Right ventricle myocardium inferior (tissue), 1 donor: ENCODE measurements at regions not wholly inside any gene's neighbourhood (a gene's known extent, or its start where the extent isn't known, plus 50 kb on each side); places are given as distances from the start of the nearest gene placed in this dataset.
A peak's percentile ranks its signal among the peaks of the same experiment; 100 is the strongest.
"Not testable (repeated sequence)": the region's sequence is repeated elsewhere in the genome, so short reads cannot be mapped to it uniquely, and the experiment has no call there.

Experiments
- ATAC-seq: fragments of 200-7000 bp; cut with Tn5 transposase; one replicate; pipeline ENCODE4 v1.9.1; 2020; ENCODE audit warnings: mild to moderate bottlenecking, moderate library complexity
- DNase-seq: peaks from one replicate; pipeline ENCODE4 v3.0.0; 2021; ENCODE audit errors: missing footprints
- intact Hi-C: fragments of 100-400 bp; cut with DNase I; formaldehyde crosslinking; loops from one replicate; pipeline ENCODE4 v1.11.0; 2022
- donor health status: DM: no; HTN: yes; CAD: no; lungs with severe emphysema.

GRCh38 chr6:169381988-169382387, 128.3 kb upstream of the THBS2 start:
- no peak for ATAC-seq
- DNase-seq, result no peak

DNA sequence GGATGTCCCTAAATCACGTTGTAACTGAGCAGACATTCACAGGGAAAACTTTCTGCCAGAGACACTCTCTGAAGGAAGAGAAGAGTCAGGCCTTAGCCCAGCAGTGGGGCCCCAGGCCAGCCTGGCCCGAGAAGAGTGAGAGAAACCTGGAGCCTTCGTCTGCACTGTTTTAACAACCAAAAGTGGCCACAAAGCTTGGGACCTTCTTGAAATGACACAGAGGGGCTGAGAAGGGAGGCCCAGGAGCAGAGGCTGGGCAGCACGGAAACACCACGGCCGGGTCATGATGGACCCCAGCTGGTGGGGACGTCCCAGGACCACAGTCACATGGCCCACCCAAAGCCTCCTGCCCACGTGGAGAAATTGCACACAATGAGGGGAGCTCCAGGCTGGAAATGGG, 126.8 kb upstream of the THBS2 start:
- no peak for DNase-seq
- ATAC-seq, result no peak
- intact Hi-C loops, result no loop called here

More at GRCh38 chr6:169381988-169382387, 128.3 kb upstream of the THBS2 start:
- intact Hi-C loops, result no loop called here

- intact Hi-C loops, result no loop called here
- DNase-seq, result no peak
- ATAC-seq, result no peak
These were observed 125.9 kb upstream of the THBS2 start for GRCh38 chr6:169379495-169380070.

DNA sequence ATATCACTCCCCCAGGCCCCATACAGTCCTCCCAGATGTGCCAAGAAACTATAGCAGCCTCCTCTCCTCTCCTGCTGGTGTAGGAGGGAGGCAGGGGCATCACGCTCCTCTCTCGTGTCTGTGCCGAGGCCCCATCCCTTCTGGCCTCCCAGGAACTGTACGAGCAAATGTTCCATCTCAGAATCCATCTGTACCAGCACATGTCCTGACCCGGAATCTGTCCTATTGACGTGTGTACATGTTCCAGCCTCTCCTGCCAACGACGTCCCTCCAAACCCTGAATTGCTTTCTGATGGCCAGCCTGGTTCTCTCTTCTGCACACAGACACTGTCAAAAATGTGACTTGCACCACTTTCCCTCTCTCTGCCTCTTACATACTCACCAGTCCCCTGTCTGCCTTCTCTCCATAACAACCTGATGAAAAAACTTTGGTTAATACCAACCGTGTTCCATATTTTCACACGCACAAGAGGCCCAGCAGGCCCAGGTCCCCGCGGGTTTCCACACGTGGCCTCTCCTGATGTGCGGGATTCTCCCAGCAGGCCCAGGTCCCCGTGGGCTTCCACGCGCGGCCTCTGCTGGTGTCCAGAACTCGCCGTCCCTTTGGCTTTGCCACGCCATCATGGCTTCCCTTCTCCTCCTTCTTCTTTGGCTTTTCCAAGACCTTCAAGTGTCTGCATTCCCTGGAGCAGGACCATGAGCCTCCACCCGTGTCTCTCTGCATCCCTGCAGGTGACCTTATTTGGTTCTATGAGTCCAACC, 125.2 kb upstream of the THBS2 start:
- intact Hi-C loops, result no loop called here
- no peak for ATAC-seq
- DNase-seq, result no peak

- ATAC-seq, result no peak
- intact Hi-C loops, result no loop called here
- no peak for DNase-seq
These were observed 122.8 kb upstream of the THBS2 start for GRCh38 chr6:169376458-169376857.

- intact Hi-C loops, result no loop called here
- no peak for DNase-seq
- ATAC-seq, result no peak
These were observed 118.9 kb upstream of the THBS2 start for GRCh38 chr6:169372589-169372988.

- DNase-seq, result no peak
- peak; percentile 8 for ATAC-seq
- intact Hi-C loops, result no loop called here
These were observed 117.9 kb upstream of the THBS2 start for GRCh38 chr6:169371344-169372127.

DNA sequence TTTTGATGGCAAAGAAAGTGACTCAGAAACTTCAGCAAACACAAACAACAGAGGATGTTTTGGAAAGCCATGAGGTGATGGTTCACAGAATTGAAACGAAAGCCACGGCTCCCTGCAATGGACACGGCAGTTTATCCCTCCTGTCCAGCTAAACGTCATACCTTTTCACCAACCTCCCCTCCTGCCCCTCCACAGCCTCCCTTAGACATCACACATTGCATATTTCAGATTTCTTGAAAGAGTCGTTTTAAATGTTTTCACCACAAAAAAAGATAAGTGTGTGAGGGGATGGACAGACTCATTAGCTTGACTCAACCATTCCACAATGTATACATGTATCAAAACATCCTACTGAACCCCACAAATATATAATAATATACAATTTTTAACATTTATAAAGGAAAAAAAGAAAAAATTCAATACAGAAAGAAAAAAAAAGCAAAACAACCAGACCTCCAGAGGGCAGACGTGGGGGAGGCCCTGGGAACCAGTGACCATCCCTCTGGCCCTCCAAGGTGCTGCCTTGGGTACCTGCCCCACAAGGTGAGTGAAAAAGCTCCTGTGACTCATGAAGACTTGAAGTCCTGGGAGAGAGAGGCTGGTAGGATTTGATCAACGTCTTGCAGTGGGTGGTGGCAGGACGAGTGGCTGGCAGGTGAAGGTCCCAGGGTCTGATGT, 117.2 kb upstream of the THBS2 start:
- no peak for ATAC-seq
- DNase-seq, result no peak
- intact Hi-C loops, result no loop called here

DNA sequence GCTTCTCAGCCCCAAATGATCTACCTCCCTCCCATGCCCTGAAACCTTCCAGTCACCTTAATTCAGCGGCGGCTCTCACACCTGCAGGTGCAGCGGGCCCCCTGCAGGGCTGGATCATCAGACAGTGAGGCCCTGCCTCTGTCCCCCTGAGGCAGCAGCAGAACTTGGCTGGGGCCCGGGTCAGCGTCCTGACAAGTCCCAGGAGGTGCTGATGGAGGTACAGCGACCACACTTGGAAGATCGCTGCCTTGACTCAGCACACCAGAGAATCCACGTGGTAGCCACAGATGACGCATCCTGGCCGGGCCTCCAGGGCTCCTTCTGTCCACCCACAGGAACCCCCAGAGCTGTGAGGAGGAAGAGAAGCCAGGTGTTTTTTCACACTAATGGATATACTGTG, 116.4 kb upstream of the THBS2 start:
- DNase-seq (no peak), ATAC-seq (peak; percentile 23)
- intact Hi-C loops, result no loop called here

DNA sequence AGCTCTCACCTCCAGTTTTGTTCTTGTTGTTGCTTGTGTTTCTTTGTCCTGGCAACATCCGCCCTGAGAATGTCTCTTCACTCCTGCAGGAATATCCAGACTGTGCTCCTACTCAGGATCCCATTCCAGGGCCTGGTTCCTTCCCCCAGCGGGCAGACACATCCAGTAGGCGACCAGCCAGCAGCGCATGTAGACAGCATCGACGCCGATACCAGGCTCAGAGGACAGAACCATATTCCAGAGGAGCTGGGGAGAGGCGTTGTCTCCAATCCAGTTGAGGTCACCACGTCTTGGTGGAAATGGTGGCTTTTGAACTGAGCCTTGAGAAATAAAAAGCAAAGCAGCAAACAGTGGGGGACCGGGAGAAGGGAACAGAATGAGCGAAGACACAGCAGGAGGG, 114.6 kb upstream of the THBS2 start:
- intact Hi-C loops, result no loop called here
- DNase-seq (no peak), ATAC-seq (no peak)

DNA sequence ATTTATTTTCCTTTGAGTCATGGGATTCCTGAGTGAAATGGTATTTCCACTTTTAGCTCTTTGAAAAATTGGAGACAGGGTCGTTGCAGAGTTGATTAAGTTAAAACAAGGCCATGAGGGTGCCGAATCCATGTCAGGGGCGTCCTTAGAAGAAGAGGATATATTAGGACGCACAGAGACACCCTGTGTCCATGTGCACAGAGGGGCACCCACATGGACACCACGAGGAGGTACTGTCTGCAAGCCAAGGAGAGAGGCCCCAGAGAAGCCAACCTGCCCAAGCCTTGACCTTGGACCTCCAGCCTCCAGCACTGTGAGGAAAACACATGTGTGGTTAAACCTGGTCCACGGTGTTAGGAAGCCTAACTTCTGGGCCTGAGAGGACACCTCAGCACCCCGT, 113.9 kb upstream of the THBS2 start:
- intact Hi-C loops, result no loop called here
- ATAC-seq, result no peak
- DNase-seq, result no peak

GRCh38 chr6:169366258-169366901, 112.7 kb upstream of the THBS2 start:
- ATAC-seq (no peak), DNase-seq (no peak)
- intact Hi-C loops, result no loop called here

- intact Hi-C loops, result no loop called here
- DNase-seq (no peak), ATAC-seq (no peak)
These were observed 112.1 kb upstream of the THBS2 start for GRCh38 chr6:169365567-169366257.

DNA sequence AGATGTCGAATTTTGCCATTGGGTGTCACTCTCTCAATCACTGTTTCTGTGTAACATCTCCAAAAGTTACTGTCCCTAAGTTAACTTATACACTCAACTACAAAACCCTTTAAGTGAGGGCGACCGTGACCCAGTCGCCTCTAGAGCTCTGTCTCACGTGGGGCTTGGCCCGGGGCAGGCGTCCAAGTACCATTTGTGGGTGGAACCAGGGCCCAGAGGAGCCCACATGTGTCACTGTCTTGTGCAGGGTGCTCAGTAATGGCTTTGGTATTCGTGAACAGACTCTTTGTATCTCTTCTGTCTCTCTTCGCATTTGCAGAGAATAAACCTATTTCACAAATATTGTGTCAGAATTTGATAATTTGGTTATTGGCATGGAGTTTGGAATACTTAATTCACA, 109.9 kb upstream of the THBS2 start:
- no peak for ATAC-seq

DNA sequence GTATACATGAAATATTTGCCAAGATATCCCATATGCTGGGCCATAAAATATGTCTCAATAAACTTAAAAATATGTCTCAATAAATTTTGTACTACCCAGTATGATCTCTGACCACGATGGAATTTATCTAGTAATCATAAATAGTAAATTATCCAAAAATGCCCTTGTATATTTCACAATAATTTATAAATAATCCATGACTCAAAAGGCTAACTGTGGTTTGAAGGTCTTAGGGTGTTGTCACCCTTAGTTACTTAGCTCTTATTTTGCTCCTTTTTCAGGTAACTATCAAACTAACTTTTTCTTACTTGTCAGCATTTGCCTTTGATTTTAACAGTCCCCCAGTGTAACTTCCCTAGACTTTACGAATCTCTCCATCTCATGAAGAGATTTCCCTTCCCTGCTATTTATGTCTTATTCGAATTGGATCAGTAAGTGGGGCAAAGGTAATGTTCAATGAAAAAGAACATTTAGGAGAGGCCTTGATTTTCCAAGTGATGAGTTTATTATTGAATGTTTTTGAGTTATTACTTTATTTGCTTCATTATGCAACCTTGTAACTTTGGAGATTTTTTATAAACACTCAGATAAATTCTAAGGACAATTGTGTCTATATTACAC, 109.0 kb upstream of the THBS2 start:
- DNase-seq, result no peak
- ATAC-seq, result no peak
- intact Hi-C loops, result no loop called here

More for the DNA sequence above, 109.9 kb upstream of the THBS2 start:
- intact Hi-C loops, result no loop called here
- no peak for DNase-seq

GRCh38 chr6:169355001-169355400, 101.4 kb upstream of the THBS2 start:
- intact Hi-C loops, DNase-seq, ATAC-seq: not testable (repeated sequence)

GRCh38 chr6:169345146-169345545, 91.5 kb upstream of the THBS2 start:
- intact Hi-C loops, result no loop called here
- DNase-seq, result no peak
- no peak for ATAC-seq

GRCh38 chr6:169344750-169345065, 91.1 kb upstream of the THBS2 start:
- intact Hi-C loops, result no loop called here
- ATAC-seq, result peak; percentile 46
- DNase-seq, result no peak
